ENCODE measurements at regions not wholly inside any gene's neighbourhood (a gene's known extent, or its start where the extent isn't known, plus 50 kb on each side); places are given as distances from the start of the nearest gene placed in this dataset.
"Not testable (repeated sequence)": the region's sequence is repeated elsewhere in the genome, so short reads cannot be mapped to it uniquely, and the experiment has no call there.

DNA sequence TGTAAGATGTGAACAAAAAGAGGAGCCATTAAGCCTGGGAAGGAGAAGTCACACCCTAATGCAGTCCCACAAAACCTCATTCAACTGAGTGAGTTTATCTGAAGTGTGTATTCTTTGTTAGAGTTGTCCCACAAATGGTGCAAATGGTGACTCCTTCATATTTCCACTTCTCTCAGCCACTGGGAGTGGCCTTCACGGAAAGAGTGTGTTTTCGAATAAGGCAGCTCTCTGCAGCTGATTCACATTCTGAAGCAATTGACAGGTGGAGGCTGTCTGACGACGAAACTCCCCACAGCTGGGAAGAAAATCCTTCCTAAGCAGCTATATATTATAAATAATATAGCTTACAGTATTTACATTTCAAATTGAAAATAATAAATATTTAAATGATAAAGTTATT, 318.8 kb upstream of the TMEFF2 start:
- no peak overlapping the region for H3K4me3 Mint-ChIP-seq
- no peaks in the 10 kb centered on the region for H3K4me1 Mint-ChIP-seq
- no peak for TF ChIP-seq CTCF (IDR thresholded peaks at IDR 0.05)
- no peaks in the 10 kb centered on the region for H3K4me1 ChIP-seq (ENCODE audit: control insufficient read depth in 1 of 2, insufficient read depth in 2 of 2, low read length in 2 of 2)
- H3K27ac ChIP-seq (ENCODE audit: low read depth in 1 of 2, low read length in 2 of 2) = no peak overlapping the region
- no peaks in the 10 kb centered on the region for H4K20me1 ChIP-seq (ENCODE audit: insufficient read depth, low read length)
- no peaks in the 10 kb centered on the region for H3K9me3 ChIP-seq (replicated peaks in 1 of 2; ENCODE audit: control insufficient read depth in 1 of 2, insufficient read depth in 1 of 2, low read length in 2 of 2)
- H3K36me3 Mint-ChIP-seq = no peaks in the 10 kb centered on the region
- H3K9me3 Mint-ChIP-seq = peaks cover 0 to 10% (median 5%) of the 10 kb centered on the region in 7 donors
- H3K36me3 ChIP-seq (replicated peaks in 1 of 2; ENCODE audit: control insufficient read depth in 1 of 2, insufficient read depth in 2 of 2, low read length in 2 of 2) = no peaks in the 10 kb centered on the region
- H3K79me2 ChIP-seq (ENCODE audit: insufficient read depth, low read length) = no peaks in the 10 kb centered on the region
- no peak overlapping the region for H3K27ac Mint-ChIP-seq
- intact Hi-C loops (cut with micrococcal nuclease) = no loop called here
- WGBS (ENCODE audit: insufficient coverage) = no CpG with 5 or more reads among the region's 4 CpGs
- no peaks in the 10 kb centered on the region for H3K27me3 ChIP-seq (ENCODE audit: control insufficient read depth in 2 of 2, insufficient read depth in 2 of 2, low read length in 2 of 2)
- no peak overlapping the region for H3K4me3 ChIP-seq (replicated peaks in 1 of 3; ENCODE audit: low read depth in 2 of 3, low read length in 3 of 3)
- peaks cover 0 to 2% (median 2%) of the 10 kb centered on the region in 3 donors for H3K27me3 Mint-ChIP-seq (ENCODE audit: low read depth in 3 of 3)
- H2AFZ ChIP-seq (ENCODE audit: insufficient read depth, low read depth, low read length, poor library complexity, severe bottlenecking) = no peak overlapping the region
- no peak overlapping the region for H3K4me2 ChIP-seq (replicated peaks; ENCODE audit: extremely low read depth, low read length, poor library complexity, severe bottlenecking)
- DNase-seq = no peak
- H3K9ac ChIP-seq (ENCODE audit: insufficient read depth, low read length, poor library complexity, severe bottlenecking) = no peak overlapping the region

DNA sequence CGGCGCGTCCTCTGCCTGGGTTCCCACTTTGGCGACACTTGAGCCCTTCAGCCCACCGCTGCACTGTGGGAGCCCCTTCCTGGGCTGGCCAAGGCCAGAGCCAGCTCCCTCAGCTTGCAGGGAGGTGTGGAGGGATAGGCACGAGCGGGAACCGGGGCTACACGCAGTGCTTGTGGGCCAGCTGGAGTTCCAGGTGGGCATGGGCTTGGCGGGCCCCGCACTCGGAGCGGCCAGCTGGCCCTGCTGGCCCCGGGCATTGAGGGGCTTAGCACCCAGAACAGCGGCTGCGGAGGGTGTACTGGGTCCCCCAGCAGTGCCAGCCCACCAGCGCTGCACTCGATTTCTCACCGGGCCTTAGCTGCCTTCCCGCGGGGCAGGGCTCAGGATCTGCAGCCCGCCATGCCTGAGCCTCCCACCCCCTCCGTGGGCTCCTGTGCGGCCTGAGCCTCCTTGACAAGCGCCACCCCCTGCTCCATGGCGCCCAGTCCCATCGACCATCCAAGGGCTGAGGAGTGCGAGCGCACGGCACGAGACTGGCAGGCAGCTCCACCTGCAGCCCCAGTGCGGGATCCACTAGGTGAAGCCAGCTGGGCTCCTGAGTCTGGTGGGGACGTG, 313.2 kb upstream of the TMEFF2 start:
- not testable (repeated sequence) for H3K4me2 ChIP-seq (replicated peaks; ENCODE audit: extremely low read depth, low read length, poor library complexity, severe bottlenecking)

More for the DNA sequence above, 313.2 kb upstream of the TMEFF2 start:
- H3K79me2 ChIP-seq (ENCODE audit: insufficient read depth, low read length); H2AFZ ChIP-seq (ENCODE audit: insufficient read depth, low read depth, low read length, poor library complexity, severe bottlenecking); H3K4me3 ChIP-seq (replicated peaks in 1 of 3; ENCODE audit: low read depth in 2 of 3, low read length in 3 of 3); H3K4me3 Mint-ChIP-seq; DNase-seq; H3K4me1 ChIP-seq (ENCODE audit: control insufficient read depth in 1 of 2, insufficient read depth in 2 of 2, low read length in 2 of 2); H3K4me1 Mint-ChIP-seq; H3K36me3 Mint-ChIP-seq; H3K27me3 ChIP-seq (ENCODE audit: control insufficient read depth in 2 of 2, insufficient read depth in 2 of 2, low read length in 2 of 2); H3K9ac ChIP-seq (ENCODE audit: insufficient read depth, low read length, poor library complexity, severe bottlenecking); H3K27ac ChIP-seq (ENCODE audit: low read depth in 1 of 2, low read length in 2 of 2); intact Hi-C loops (cut with micrococcal nuclease); H4K20me1 ChIP-seq (ENCODE audit: insufficient read depth, low read length); H3K27me3 Mint-ChIP-seq (ENCODE audit: low read depth in 3 of 3); H3K27ac Mint-ChIP-seq; H3K36me3 ChIP-seq (replicated peaks in 1 of 2; ENCODE audit: control insufficient read depth in 1 of 2, insufficient read depth in 2 of 2, low read length in 2 of 2): not testable (repeated sequence)
- WGBS (ENCODE audit: insufficient coverage) = 97% methylated on average over 30 of the region's 33 CpGs
- peaks cover 4 to 19% of the 10 kb centered on the region in 2 donors for H3K9me3 ChIP-seq (replicated peaks in 1 of 2; ENCODE audit: control insufficient read depth in 1 of 2, insufficient read depth in 1 of 2, low read length in 2 of 2)
- H3K9me3 Mint-ChIP-seq = peaks cover 14 to 27% (median 21%) of the 10 kb centered on the region in 7 donors

Data from CD14-positive monocyte (primary cell).